Cardiac septum (tissue), 1 donor: ENCODE measurements at regions not wholly inside any gene's neighbourhood (a gene's known extent, or its start where the extent isn't known, plus 50 kb on each side); places are given as distances from the start of the nearest gene placed in this dataset.
"Not testable (repeated sequence)": the region's sequence is repeated elsewhere in the genome, so short reads cannot be mapped to it uniquely, and the experiment has no call there.

Experiments
- DNase-seq: peaks from one replicate; pipeline ENCODE4 v3.0.0-alpha.2; 2020; ENCODE audit warnings: low spot score
- intact Hi-C: fragments of 100-400 bp; cut with DNase I; formaldehyde crosslinking; loops from one replicate; pipeline ENCODE4 v1.14.0; 2022
- donor health status: DM: no; HTN: no; CAD: no.

DNA sequence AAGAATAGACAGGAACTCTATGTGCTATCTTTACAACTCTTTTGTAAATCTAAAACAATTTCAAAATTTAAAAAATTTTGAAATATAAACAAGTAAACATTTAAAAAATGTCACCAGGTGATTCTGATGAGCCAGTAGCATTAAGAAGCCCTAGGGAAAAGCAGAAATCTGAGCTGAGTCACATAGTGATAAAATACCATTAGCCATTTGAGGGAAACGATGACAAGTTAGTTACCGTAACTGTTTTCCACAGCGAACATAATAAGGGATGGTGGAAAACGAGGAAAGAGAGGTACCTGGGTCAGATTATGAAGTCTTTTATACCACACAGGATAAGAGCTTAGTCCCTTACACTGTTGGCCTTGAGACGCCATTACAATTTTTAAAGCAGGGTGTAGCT lies 55.5 kb downstream of the PRR15 start:
- DNase-seq = no peak
- intact Hi-C loops = no loop called here

DNA sequence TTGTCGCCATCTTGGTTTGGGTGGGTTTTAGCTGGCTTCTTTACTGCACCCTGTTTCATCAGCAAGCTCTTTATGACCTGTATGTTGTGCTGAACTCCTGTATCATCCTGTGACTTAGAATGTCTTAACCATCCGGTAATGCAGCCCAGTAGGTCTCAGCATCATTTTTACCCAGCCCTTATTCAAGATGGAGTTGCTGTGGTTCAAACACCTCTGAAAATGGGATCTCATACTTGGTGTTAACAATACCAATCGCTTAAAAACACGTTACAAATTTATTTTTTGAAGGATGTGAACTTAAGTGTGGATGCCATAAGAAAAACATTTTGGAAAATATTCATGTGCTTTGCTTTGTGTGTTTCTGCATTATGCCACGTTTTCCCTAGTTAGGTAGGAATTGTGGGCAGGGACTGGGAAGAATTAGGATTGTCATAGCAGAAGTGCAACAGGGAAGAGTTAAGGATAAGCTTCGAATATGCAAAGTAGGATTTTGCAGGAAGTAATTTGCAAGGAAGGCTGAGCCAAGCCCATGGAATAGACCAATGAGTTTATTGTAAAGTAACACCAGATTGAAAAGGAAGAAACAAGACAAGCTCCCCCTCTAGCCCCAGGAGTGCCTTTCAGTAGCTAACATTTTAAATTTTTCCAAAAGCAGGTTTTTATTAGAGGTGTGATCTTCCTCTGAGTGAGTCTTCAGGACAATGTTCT lies 56.4 kb downstream of the PRR15 start:
- intact Hi-C loops = no loop called here
- no peak for DNase-seq

DNA sequence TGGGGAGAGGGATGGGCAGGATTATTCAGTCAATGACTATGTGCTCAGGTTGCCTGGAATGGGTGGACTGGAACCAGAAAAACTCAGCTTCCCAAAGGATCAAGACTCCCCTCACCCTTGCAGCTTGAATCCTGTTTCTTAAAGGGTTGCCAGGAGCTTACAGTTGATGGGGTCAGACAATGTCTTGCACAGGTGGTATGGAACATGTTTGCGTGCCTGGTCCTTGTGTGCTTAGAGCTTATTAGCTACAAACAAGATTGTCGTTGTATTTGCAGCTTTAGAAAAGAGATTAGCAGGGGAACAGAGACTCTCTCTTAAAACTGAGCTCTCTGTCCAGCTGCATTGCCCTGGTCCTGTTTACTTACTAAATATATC lies 56.9 kb downstream of the PRR15 start:
- intact Hi-C loops = no loop called here
- no peak for DNase-seq

DNA sequence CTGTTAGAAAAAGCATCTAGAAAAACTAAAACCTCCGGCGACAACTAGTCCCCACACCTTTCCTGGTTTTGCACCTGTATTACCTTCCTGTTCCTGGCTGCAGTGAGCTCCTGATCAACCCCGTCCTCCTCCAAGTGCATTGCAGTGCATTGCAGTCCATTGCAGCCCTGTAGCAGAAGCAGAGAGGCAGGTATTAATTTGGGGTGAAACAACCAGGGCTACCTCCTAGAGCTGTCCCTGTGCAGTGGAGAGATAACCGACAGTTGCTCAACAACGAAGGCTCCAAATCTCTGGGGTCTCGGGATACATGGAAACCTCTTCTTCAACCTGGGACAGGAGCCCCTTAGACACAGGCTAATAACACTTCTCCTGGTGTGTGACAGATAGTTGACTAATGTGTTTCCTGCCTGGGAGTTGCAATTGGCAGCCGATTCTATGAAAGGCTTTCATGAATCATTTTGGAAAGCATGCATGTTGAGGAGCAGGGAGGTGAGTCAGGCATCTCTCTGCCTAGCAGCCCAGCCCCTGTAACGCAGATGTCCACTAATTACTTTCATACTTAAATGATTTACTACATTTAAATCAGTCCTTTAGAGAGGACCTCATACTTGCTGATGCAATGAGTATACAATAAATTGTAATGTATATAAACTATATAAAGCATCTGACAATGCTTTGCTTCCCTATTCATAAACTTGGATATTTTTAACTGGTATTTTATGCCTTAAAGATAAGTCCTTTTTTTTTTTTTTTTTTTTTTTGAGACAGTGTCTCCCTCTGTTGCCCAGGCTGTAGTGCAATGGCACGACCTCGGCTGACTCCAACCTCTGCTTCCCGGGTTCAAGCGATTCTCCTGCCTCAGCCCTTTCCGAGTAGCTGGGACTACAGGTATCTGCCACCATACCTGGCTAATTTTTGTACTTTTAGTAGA lies 59.0 kb downstream of the PRR15 start:
- intact Hi-C loops = no loop called here
- DNase-seq = no peak

DNA sequence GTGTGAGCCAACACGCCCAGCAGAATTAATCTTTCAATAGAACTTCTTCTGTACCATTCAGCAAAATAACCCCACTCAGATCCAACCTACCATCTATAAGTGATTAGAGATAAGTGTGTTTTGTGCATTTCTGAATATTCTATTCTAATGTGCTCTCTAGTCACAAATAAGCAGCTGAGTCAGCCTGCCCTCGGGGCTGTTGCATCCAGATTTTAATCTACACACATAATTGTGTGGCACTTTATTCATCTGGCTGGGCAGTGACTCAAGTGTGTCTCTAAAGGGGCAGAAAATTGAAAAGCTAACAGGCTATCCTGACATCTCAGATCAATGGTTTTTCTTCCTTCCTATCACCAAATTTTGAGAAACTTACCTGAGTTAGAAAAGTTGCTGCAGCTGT lies 60.3 kb downstream of the PRR15 start:
- intact Hi-C loops = no loop called here
- no peak for DNase-seq

DNA sequence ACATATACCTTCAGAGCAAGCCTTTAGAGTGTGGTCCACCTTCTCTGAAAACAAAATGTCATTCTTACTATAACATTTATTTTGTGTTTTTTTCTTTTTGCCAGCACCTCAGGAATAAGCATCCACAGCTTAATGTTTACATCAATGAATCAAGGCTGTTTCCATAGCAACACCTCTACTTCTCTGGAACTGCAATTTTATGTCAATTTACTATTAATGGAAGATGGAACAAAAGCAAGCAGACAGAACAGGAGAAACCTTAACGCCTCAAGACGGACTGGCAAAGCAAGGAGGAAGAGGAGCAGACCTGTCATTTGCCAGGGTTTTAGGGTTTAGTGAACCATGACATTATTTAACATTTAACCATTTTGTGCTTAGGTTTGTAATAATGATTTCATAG lies 63.1 kb downstream of the PRR15 start:
- DNase-seq = no peak
- intact Hi-C loops = no loop called here

DNA sequence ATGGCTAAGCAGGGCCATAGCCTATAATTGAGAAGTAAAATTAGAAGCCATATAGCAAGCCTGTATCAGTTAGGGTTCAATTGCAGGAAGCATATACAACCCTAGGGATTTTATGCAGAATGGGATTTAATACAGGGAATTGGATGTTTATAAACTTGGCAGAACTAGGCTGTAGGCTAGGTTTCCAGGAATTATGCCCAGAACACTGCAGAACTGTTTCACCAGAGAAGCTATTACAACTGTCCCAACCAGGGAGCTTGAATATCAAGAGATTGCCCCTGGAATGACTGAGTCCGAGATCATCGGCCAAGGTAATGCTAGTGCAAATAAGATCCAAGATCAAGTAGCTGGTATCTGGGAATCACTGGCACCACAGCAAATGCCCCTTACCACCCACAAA lies 64.0 kb downstream of the PRR15 start:
- no peak for DNase-seq
- intact Hi-C loops = no loop called here

DNA sequence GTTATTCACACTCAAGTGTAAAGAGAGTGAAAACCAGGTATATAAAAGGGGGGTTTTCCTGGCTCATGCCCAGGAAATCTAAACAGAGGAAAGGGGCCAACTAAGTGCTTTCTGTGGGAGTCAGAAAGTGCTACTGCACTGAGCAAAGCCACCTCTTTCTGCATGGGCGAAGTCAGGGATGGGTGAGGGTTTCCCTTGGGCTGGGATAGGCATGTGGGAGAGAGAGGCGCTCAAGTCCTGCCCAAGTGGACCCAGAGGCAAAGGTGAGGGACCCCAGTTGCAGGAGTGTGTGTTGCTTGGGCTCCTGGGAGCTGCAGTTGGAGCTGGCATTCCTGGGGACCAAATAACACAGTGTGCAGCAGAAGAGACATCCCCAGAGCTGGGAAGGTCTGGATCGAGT lies 65.9 kb downstream of the PRR15 start:
- DNase-seq = no peak
- intact Hi-C loops = no loop called here

DNA sequence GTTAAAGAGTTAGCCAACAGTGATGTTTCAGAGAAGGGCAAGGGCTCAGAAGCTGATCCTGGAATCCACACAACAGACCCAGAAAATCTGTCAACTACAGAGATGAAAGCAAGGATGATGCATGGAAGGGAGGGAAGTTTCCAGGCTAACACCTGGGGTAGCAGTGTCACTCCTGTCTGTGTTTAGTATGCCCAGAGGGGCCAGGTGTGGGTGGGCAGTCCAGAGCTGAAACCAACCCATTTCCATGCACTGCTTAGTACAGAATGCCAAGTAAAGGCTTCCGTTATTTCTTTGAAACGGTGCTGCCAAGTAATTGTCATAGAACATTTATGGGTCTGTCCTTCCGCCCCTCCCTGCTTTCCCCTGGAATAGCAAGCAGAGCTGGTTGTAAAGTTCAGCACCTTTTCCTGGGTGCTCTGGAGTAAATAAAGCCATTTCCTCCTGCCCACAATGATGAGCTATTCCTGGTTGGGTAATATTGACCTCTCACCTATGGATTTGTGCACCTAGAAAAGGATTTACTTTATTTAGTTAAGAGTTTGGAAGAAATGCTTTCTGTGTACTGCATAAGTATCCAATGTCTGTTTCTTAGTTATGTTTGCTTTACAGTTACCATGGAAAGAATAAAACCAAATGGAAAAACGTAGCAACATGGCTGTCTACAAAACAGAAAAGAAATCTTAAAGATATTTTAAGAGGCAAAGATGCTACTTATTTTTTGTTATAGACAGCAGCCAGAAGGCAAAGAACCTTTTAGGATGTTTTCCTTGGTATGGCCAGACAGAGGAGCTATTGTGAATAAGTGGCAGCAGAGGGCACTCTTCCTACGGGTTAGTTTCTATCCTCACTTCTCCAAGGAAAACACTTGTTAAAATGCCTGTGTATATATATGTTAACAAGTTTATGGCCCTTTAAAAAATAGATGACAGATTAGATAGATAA lies 71.7 kb downstream of the PRR15 start:
- intact Hi-C loops = loop anchor here (5.0 kb wide), 2 partner anchors 112 to 287 kb away; no protein-coding TSS in a partner anchor
- not testable (repeated sequence) for DNase-seq

DNA sequence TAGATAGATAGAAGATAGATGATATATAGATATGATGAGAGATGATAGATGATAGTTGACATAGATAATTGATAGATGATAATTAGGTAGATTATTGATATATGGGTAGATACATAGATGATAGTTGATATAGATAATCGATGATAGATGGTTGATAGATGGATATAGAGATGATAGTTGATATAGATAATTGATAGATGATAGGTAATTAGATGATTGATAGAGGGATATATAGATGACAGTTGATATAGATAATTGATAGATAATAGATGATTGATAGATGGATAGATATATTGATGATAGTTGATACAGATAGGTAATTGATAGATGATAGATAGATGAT lies 72.3 kb downstream of the PRR15 start:
- DNase-seq = no peak
- intact Hi-C loops = loop anchor here (5.0 kb wide), 2 partner anchors 111 to 286 kb away; no protein-coding TSS in a partner anchor

DNA sequence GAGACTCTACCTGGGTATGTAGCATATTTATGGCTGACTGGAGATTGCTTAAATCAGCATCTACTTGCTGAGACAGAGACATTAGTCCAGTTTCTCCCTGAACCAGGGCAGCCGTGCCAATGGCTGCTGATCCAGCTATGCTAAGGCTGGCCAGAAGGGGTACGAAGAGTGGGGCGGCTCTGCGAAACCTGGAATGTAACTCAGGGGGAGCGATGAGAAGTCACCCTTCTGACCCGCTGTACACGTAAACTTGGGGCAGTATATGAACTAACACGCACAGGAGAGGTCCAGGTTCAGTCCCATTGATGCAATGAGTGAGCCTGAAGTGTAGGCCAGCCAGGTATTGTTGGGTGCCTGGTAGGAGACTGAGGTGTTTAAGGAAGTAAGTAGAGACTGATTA lies 73.7 kb downstream of the PRR15 start:
- DNase-seq = no peak
- intact Hi-C loops = loop anchor here (5.0 kb wide), 2 partner anchors 110 to 285 kb away; no protein-coding TSS in a partner anchor

DNA sequence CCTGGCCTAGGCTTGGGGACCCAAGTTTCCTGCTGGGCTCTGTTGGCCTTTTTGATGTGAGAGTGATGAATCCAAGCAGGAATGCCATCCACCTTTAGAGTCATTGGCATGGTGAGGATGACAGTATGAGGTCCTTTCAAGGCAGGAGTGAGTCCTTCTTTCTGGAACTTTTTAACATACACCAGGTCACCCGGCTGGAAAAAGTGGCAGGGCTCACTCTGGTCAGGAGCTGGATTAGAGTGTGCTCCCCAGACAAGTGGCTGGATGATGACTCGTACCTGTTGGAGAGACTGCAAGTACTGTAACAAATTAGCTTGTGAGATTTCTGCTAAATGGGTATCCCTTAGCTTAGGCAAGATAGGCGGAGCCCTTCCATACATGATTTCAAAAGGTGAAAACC lies 75.2 kb downstream of the PRR15 start:
- intact Hi-C loops = loop anchor here (5.0 kb wide), 2 partner anchors 108 to 283 kb away; no protein-coding TSS in a partner anchor
- not testable (repeated sequence) for DNase-seq

DNA sequence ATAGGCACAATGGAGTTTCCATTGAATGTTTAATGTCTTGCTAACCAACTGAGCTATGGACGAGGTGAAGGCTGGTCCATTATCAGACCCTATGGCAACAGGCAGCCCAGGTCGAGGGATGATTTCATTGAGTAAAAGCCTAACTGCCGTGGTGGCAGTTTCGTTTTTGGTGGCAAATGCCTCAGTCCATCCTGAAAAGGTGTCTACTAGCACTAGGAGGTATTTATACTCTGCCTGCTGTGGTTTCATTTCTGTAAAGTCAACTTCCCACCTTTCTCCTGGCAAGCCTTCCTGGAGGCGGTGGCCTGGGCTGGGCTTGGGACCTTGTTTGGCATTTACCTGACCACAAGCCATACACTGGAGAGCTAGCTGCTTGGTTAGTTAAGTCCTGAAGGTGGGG lies 75.8 kb downstream of the PRR15 start:
- DNase-seq = no peak
- intact Hi-C loops = loop anchor here (5.0 kb wide), 2 partner anchors 108 to 283 kb away; no protein-coding TSS in a partner anchor

DNA sequence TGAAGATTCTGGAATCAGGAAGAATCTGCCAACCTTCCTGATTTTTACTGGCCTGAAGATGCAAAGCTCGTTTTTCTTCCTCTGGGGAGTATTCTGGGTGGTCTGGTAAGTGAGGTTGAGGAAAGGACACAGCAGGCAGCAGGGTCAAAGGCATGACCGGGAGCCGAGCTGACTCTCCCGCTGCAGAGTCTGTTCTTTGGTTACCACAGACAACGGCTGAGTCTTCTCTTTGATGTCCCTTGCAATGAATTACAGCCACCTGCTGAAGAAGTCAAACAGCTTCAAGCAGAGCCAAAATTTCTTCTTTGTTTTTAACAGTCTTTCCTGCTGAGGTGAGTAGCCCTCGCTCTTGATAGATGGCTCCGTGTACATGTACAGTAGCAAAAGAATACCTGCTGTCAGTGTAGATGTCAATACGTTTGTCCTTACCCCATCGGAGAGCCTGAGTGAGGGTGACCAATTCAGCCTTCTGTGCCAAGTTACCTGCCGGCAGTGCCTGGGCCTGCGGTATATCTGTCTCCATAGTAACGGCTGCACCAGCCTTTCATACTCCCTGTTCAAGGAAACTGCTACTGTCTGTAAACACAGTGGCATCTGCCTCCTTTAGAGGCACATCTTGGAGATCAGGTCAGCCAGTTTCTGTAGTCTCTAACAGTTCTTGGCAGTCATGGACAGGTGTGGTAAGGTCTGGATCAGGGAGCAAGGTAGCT lies 76.4 kb downstream of the PRR15 start:
- intact Hi-C loops = loop anchor here (5.0 kb wide), 2 partner anchors 107 to 282 kb away; no protein-coding TSS in a partner anchor
- no peak for DNase-seq

DNA sequence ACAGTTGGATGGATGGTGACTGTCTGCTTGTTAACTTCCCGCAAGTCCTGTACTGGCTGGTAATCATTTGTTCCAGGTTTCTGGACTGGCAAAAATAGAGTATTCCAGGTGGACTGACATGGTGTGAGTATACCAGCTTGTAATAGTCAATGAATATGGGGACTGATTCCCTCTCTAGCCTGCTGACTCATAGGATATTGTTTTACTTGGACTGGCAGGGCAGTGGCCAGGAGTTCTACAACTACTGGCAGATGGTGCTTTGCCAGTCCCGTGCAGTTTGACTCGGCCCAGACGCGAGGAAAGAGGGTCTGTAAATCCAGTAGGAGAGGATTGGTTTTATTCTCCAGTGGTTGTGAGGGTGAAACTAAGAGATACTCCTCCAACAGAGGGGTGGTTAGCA lies 78.0 kb downstream of the PRR15 start:
- intact Hi-C loops = no loop called here
- no peak for DNase-seq

DNA sequence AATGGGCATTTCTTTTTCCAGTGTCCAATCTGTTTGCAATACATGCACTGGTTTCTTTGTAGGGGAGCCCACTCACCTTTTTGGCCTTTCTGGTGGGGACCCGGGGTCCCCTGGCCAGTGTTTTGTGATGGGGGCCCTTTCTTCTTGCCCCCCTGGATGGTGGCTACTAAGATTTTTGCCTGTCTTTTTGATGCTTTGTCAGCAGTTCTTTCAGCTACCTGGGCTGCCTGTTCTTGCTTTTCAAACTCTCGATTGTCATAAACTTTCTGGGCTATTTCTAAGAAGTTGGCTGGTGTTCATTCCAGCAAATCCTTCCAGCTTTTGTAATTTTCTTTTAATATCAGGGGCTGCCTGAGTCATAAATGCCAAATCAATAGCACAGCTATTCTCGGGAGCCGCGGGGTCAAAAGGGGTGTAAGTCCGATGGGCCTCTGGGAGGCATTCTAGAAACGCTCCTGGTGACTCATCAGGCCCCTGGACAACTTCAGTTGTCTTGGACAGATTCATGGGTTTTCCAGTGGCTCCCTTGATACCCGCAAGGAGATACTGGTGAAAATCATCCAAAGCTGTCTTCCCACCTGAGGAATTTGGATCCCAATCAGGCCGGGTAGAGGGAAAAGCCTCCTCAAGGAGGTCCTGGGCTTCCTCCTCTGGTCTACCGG lies 79.0 kb downstream of the PRR15 start:
- no peak for DNase-seq
- intact Hi-C loops = no loop called here

DNA sequence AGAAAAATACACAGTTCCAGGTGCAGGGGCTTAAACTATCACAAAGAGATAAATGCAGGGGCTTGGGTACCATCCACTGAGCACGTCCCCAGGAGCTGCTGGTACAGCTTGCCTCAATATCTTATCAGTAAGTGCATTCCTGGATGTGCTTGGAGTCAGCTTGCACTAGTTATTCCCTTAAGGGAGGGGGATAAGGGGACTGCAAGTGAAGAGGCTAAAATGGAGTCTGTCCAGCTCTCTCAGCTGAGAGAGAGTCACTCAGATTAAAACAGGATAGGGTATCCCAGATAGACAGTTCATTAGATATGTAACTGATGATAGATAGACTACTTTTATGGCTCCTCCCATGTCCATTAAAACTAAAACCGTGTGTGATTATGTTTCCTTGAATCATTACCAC lies 82.5 kb downstream of the PRR15 start:
- DNase-seq, intact Hi-C loops: not testable (repeated sequence)

DNA sequence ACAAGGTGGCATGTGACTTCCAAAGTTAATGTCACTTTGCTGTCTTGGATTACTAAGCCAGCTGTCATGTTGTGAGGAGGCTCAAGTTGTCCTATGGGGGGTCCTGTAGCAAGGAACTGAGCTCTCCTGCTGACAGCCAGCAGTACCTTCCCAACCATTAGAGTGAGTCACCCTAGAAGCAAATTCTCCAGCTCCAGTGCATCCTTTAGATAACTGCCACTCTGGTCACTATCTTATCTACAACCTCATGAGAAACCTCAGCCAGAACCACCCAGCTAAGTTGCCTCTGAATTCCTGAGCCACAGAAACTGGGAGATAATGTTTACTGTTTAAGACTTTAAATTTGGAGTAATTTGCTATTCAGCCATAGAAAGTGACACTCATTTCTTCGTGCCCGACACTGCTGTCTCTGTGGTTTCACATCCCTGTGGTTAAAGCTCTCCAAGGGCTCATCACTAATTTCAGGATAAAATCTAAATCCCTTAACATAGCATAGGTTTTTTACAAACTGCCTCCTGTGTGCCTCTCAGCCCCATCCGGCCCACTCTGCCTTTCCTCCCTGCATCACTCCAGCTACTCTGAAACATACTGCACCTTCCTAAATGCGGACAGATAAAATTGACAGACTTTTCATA lies 83.5 kb downstream of the PRR15 start:
- no peak for DNase-seq
- intact Hi-C loops = no loop called here
